BJ (cell line): ENCODE measurements at regions not wholly inside any gene's neighbourhood (a gene's known extent, or its start where the extent isn't known, plus 50 kb on each side); places are given as distances from the start of the nearest gene placed in this dataset.

Experiments used
- CTCF ChIA-PET: fragments of 350-600 bp; formaldehyde crosslinking; extraction: SDS; loops from one replicate; lab custom pipeline; 2021; ENCODE audit warnings: antibody characterized with exemption, inconsistent platforms; lab: Yijun Ruan, JAX
- POLR2A ChIA-PET: fragments of 300-600 bp; sonication (Branson Sonifier 250); formaldehyde crosslinking; extraction: SDS; loops from one replicate; lab custom pipeline; 2021; ENCODE audit warnings: antibody characterized with exemption; lab: Charles Lee
- DNase-seq: peaks from one replicate; pipeline ENCODE4 v3.0.0-alpha.2; 2011; ENCODE audit warnings: low read depth
- H3K27me3 ChIP-seq: 2 replicates; pipeline ENCODE4 v1.6.0; 2011; ENCODE audit warnings: low read length; ENCODE audit not compliant: control insufficient read depth, insufficient read depth
- H3K36me3 ChIP-seq: 2 replicates; pipeline ENCODE4 v1.5.1; 2011; ENCODE audit warnings: low read length; ENCODE audit not compliant: control insufficient read depth, insufficient read depth
- H3K4me3 ChIP-seq: 2 replicates; pipeline ENCODE4 v1.5.1; 2011; ENCODE audit warnings: low read depth, mild to moderate bottlenecking, control low read depth, low read length
- CTCF ChIP-seq: IDR thresholded peaks from 2 replicates; pipeline ENCODE4 v1.5.1; 2011; ENCODE audit warnings: low read depth, mild to moderate bottlenecking, control low read depth, inconsistent platforms, low read length, moderate library complexity; ENCODE audit not compliant: insufficient read depth

GRCh38 chr5:117286813-117287212, 712.2 kb upstream of the SEMA6A start:
- ChIA-PET CTCF (interaction anchor here (0.7 to 1.3 kb wide), 2 partner anchors 51 to 198 kb away, joined by 3 to 4 read pairs; no protein-coding TSS in a partner anchor), POLR2A (no interaction called here)
- Histone ChIP-seq H3K27me3 (no peaks in the 10 kb centered on the region), H3K36me3 (no peaks in the 10 kb centered on the region), H3K4me3 (no peak overlapping the region)
- DNase-seq: no peak
- no peak for TF ChIP-seq CTCF

- no peak for TF ChIP-seq CTCF
- ChIA-PET CTCF (no interaction called here), POLR2A (no interaction called here)
- no peaks in the 10 kb centered on the region for H3K36me3 ChIP-seq
- no peaks in the 10 kb centered on the region for H3K27me3 ChIP-seq
- DNase-seq: no peak
- no peak overlapping the region for H3K4me3 ChIP-seq
Observed at GRCh38 chr5:117271656-117272055, 697.0 kb upstream of the SEMA6A start.

- ChIA-PET POLR2A (no interaction called here), CTCF (interaction anchor here (1.1 kb wide), 1 partner anchor 187 kb away, joined by 3 read pairs; no protein-coding TSS in a partner anchor)
- no peak for DNase-seq
- H3K36me3 ChIP-seq: no peaks in the 10 kb centered on the region
- no peak for TF ChIP-seq CTCF
- H3K27me3 ChIP-seq: no peaks in the 10 kb centered on the region
- H3K4me3 ChIP-seq: no peak overlapping the region
Observed at GRCh38 chr5:117266280-117266679, 691.7 kb upstream of the SEMA6A start.

- Histone ChIP-seq H3K4me3 (no peak overlapping the region), H3K27me3 (no peaks in the 10 kb centered on the region), H3K36me3 (no peaks in the 10 kb centered on the region)
- CTCF ChIA-PET: no interaction called here
- POLR2A ChIA-PET: no interaction called here
- no peak for TF ChIP-seq CTCF
- no peak for DNase-seq
Observed at GRCh38 chr5:117263231-117263630, 688.6 kb upstream of the SEMA6A start.

GRCh38 chr5:117262572-117263131, 688.0 kb upstream of the SEMA6A start:
- CTCF ChIA-PET: no interaction called here
- POLR2A ChIA-PET: no interaction called here

More at GRCh38 chr5:117262572-117263131, 688.0 kb upstream of the SEMA6A start:
- no peak overlapping the region for H3K4me3 ChIP-seq
- no peaks in the 10 kb centered on the region for H3K27me3 ChIP-seq
- TF ChIP-seq CTCF: no peak
- no peak for DNase-seq
- H3K36me3 ChIP-seq: no peaks in the 10 kb centered on the region
